GM21529 (cell line): ENCODE measurements at regions not wholly inside any gene's neighbourhood (a gene's known extent, or its start where the extent isn't known, plus 50 kb on each side); places are given as distances from the start of the nearest gene placed in this dataset.
A peak's percentile ranks its signal among the peaks of the same experiment; 100 is the strongest.
"Not testable (repeated sequence)": the region's sequence is repeated elsewhere in the genome, so short reads cannot be mapped to it uniquely, and the experiment has no call there.

ENCODE experiments used
- ATAC-seq: cut with Tn5 transposase; IDR thresholded peaks from one replicate; pipeline ENCODE4 v1.9.1; 2021; ENCODE audit not compliant: unreplicated experiment

GRCh38 chr2:207321514-207321913 is 155.8 kb upstream of the KLF7 start:
- no peak for ATAC-seq

- no peak for ATAC-seq
Measured at GRCh38 chr2:207324001-207324400, 158.3 kb upstream of the KLF7 start.

DNA sequence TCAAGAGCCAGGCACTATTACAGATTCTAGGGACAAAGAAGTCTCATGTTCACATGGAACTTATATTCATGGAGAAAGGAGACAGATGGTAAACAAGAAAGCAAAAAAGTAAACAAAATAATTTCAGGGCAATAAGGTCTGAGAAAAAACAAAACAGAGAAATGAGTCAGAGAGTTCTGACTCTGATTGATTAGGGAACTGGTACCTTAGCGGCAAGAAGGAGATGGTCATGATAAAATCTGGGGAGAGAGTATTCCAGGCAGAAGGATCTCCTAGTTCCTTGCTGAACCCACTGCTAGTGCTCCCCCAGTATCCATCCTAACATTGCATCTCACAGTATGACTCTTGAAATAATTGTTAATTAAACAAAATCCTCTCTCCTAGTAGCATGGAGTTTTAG is 161.8 kb upstream of the KLF7 start:
- no peak for ATAC-seq

DNA sequence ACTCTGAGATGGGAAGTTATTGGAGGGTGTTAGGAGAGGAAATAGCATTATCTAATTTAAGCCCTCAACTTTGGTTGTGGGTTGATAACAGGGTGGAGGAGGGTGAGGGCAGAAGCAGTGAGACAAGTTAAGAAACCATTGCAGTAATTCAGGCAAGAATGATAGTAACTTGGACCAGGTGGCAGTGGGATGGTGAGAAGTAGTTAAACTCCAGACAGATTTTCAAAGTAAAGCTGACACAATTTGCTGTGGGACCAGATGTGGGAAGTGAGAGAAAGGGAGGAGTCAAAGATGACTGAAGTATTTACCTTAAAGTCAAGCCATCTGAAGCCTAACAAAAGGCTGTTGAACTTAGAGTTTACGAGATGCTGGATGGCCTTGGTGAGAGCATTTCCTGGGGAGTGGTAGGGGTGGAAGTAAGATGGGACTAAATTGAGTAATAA is 163.2 kb upstream of the KLF7 start:
- peak; percentile 48 for ATAC-seq

- peak; percentile 57 for ATAC-seq
Measured at GRCh38 chr2:207330912-207331311, 165.2 kb upstream of the KLF7 start.

DNA sequence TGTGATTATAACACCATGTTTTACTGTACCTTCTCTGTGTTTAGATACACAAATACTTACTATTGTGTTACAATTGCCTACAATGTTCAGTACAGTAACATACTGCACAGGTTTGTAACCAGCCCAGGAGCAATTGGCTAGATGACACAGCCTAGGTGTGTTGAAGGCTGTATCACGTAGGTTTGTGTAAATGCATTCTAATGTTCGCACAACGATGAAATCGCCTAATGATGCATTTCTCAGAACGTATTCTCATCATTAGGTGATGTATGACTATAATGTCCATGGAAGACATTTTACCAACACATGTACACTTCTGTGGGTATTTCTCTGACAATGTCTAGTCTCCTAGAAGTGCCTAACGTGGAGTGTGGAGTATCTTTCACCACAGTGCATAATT is 165.9 kb upstream of the KLF7 start:
- no peak for ATAC-seq

DNA sequence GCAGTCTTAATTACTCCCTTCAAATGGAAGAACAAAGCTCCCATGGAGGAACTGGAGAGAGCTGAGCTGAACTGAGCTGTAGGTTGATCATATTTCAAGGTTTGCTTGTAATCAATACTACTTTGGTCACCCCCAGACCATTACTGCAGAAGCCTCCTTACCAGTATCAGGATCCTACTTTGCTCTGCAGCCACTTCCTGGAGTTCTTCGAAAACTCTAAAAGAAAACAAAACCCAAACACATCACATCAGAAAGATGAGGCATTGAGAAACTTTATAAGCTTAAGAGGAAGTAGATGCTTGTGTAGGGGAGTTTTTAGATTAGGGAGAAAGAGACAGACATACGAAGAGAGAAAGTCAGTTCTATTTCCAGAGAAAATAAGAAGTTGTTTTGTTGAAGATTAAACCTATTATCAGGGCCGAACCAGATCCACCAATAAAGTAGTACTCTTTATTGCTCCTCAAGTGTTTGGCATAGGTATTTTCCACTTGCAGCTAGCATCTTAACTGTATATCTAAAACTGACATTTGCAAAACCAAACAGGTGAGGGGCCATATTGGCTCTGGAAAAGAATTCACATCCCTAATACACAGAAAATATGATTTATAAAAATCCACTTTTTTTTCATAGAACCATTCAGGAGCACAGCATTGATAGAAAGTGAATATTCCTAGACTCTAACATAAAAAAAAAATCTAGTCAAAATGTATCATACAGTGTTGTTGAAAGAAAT is 166.9 kb upstream of the KLF7 start:
- peak; percentile 33 for ATAC-seq

- ATAC-seq = no peak
Measured at GRCh38 chr2:207333599-207334300, 168.0 kb upstream of the KLF7 start.

DNA sequence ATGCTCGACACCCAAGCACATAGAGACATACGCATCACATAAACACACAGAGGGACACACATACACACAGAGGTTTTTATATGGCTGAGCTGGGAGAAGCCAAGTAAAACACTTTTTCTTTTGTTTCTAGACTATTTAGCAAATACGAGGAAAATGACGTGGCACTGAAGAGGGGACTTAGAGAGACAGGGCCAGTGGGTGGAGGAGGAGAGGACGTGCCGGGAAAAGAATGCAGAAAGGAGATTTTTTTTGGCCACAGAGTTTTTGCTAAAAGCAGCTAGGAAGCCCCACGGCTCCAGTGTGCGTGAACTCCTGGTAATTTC is 168.5 kb upstream of the KLF7 start:
- peak; percentile 9 for ATAC-seq

- ATAC-seq = peak; percentile 35
Measured at GRCh38 chr2:207334624-207335371, 169.1 kb upstream of the KLF7 start.

DNA sequence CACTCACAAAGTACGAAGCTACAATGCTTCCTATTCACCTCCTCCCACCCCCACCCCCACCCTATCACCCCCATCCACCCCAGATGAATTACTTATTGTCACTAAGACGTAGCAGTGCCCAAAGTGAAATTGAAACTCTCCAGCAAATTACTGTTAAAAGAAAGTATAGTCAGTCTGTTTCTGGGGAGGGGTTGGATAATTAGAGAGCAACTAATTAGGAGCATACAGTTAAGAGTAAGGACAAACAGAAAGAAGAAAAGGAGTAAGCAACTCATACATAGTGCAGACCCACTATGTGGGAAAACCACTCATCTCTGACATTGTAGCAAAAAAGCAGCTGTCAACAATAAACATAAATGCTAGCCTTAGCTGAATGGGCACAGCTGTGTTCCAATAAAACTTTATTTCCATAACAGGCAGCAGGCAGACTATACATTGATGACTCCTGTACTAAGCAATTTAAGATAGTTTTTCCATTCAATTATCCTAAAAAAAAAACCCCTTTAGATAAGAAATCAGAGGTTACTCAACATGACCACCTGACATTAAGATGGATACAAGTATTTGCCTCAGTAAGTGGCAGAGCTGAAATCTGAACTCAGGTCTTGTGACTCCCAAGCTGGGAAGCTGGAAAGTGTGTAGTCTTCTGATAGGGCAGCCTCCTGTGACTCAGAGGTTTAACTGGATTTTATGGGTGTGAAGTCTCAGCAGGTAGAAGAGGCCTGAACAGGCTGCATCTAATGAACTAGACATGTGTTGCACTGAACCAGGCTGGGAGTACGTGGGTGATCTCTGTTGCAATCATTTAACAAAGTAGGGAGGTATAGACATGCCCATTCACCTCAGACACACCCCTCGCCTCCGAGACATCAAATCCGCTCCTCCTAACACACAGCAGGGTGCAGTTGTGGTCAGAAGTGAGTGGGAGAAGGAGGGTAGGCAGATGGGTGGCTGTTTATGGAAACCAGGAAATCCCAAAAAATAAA is 171.8 kb upstream of the KLF7 start:
- ATAC-seq = peak; percentile 30

- no peak for ATAC-seq
Measured at GRCh38 chr2:207338220-207338607, 172.5 kb upstream of the KLF7 start.

DNA sequence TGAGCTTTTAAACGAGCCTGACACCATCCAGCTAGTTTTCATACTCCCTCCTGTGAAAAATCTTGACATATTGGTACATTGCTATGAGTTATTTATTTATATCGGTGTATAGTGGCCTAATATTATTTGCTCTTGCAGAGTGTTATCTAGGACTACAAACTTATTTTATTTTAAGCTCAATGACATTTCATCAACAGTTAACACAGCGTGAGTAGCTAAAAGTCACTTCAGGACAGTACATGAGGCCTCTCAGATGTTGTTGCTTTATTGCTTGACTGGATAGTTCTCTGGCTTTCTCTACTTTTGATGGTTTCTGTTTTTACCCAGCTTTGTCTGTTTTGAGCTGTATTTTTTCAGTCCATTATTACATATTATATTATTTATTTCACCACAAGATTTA is 172.9 kb upstream of the KLF7 start:
- no peak for ATAC-seq

DNA sequence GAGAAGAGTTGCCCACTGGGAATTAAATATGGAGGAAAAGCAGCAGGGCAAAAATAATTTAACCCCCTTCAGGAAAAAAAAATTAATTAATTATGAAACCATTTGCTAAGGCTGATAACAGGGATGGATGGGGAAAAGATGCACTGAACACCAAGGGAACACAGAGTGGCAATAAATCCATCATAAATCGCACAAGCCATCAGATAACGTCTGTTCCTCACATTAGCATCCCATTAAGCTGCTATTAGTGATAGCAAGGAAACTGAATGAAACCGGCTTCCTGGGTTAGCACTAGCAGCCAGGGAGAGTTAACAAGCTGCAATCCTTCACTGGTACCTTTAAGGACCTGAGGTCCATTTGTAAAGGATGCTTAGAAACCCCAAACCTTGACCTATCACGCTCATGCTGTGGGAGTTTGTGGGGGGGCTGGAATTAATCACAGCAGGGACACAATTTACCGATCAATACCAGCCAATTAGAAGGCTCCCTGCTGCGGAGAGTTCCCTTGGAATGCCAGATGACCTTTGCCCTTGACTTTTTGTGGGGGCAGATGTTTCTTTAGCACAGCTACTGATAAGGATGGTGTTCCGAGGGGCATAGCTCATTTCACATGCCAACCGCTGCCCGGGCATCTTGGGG is 175.5 kb upstream of the KLF7 start:
- ATAC-seq = no peak

GRCh38 chr2:207341804-207342203 is 176.1 kb upstream of the KLF7 start:
- no peak for ATAC-seq

GRCh38 chr2:207344596-207345394 is 179.0 kb upstream of the KLF7 start:
- not testable (repeated sequence) for ATAC-seq

- ATAC-seq = no peak
Measured at GRCh38 chr2:207351171-207351570, 178.6 kb upstream of the CREB1 start.

DNA sequence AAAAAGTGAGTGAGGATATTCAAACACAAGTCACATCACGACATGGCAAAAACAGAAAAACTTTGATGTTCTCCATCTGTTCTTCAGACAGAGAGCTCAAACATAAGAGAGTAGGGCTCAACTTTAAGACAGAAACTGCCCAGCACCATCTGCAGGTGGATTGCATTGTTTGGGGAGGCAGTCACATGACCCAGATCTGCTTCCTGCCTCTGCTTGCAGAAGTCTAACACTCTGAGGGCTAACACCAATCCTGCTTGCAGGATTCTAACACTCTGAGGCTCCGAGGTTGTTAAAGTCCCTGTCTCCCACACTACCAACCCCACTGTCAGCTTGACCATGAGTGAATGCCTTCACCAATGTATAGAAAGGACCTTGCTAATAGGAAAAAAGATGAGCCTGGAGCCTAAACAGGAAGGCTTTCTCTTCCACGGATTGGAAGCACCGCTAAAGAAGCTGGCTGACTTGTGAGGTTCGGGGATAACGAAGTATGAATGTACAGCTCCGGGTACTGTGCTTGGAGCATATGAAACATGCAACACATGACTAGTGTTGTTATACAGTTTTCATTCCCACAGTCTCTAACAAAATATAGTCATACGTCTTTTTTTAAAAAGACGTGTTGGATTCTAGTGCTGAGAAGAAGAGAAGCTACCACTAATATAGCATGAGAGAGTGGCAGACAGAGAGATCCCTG is 176.6 kb upstream of the CREB1 start:
- peak; percentile 85 for ATAC-seq

- ATAC-seq = no peak
Measured at GRCh38 chr2:207353836-207354235, 175.9 kb upstream of the CREB1 start.
